NT2/D1 (cell line): ENCODE measurements at regions not wholly inside any gene's neighbourhood (a gene's known extent, or its start where the extent isn't known, plus 50 kb on each side); places are given as distances from the start of the nearest gene placed in this dataset.

ENCODE experiments used
- SUZ12 ChIP-seq: IDR thresholded peaks from 2 replicates; pipeline ENCODE4 v1.6.1; 2011; ENCODE audit not compliant: insufficient read length, insufficient read depth; ENCODE audit errors: extremely low read depth
- YY1 ChIP-seq: IDR thresholded peaks from 2 replicates; pipeline ENCODE4 v1.6.1; 2011; ENCODE audit not compliant: insufficient read length, insufficient read depth
- ZNF274 ChIP-seq: IDR thresholded peaks from 2 replicates; pipeline ENCODE4 v1.6.1; 2011; ENCODE audit warnings: mild to moderate bottlenecking, low read depth, low read length

- TF ChIP-seq ZNF274: no peak
- no peak for TF ChIP-seq YY1
- no peak for TF ChIP-seq SUZ12
Observed at GRCh38 chr7:115235075-115235474, 313.2 kb downstream of the MDFIC start.
